GM23338 (cell line): ENCODE measurements at regions not wholly inside any gene's neighbourhood (a gene's known extent, or its start where the extent isn't known, plus 50 kb on each side); places are given as distances from the start of the nearest gene placed in this dataset.

Experiments used
- ATAC-seq: fragments of 200-7000 bp; cut with Tn5 transposase; 3 replicates; pipeline ENCODE4 v1.9.1; 2020
- DNase-seq: peaks from one replicate; pipeline ENCODE4 v3.0.0-alpha.2; 2015; ENCODE audit warnings: low spot score
- H2AFZ ChIP-seq: fragments of 200-600 bp; sonication (generic); 2 replicates; pipeline ENCODE4 v1.8.0; 2016; ENCODE audit warnings: antibody characterized with exemption, mild to moderate bottlenecking, moderate library complexity
- H3F3A ChIP-seq: fragments of 200-600 bp; sonication (generic); replicated peaks from 2 replicates; pipeline ENCODE4 v1.8.0; 2017; ENCODE audit warnings: antibody characterized with exemption, mixed run types, low read depth
- H3K27ac ChIP-seq: fragments of 200-600 bp; sonication (generic); 2 replicates; pipeline ENCODE4 v1.6.1; 2016; ENCODE audit warnings: low read depth
- H3K27me3 ChIP-seq: fragments of 200-600 bp; sonication (generic); 2 replicates; pipeline ENCODE4 v1.8.0; 2016; ENCODE audit warnings: mild to moderate bottlenecking, mixed run types, moderate library complexity; ENCODE audit not compliant: insufficient read depth
- H3K36me3 ChIP-seq: fragments of 200-600 bp; sonication (generic); 2 replicates; pipeline ENCODE4 v1.8.0; 2016; ENCODE audit warnings: mild to moderate bottlenecking; ENCODE audit not compliant: insufficient read depth
- H3K4me1 ChIP-seq: fragments of 200-600 bp; sonication (generic); 2 replicates; pipeline ENCODE4 v1.8.0; 2016; ENCODE audit warnings: mild to moderate bottlenecking, moderate library complexity; ENCODE audit not compliant: insufficient read depth
- H3K4me2 ChIP-seq: fragments of 200-600 bp; sonication (generic); 2 replicates; pipeline ENCODE4 v1.7.1; 2017; ENCODE audit warnings: mixed run types
- H3K4me3 ChIP-seq: fragments of 200-600 bp; sonication (generic); 2 replicates; pipeline ENCODE4 v1.6.1; 2016; ENCODE audit warnings: mixed run types
- H3K79me2 ChIP-seq: fragments of 200-600 bp; sonication (generic); replicated peaks from 2 replicates; pipeline ENCODE4 v1.8.0; 2017; ENCODE audit warnings: mild to moderate bottlenecking; ENCODE audit not compliant: insufficient read depth
- H3K9me2 ChIP-seq: fragments of 200-600 bp; sonication (generic); 2 replicates; pipeline ENCODE4 v1.8.0; 2017; ENCODE audit not compliant: insufficient read depth
- H4K20me1 ChIP-seq: fragments of 200-600 bp; sonication (generic); replicated peaks from 2 replicates; pipeline ENCODE4 v1.8.0; 2017; ENCODE audit warnings: mild to moderate bottlenecking; ENCODE audit not compliant: insufficient read depth
- H3K27ac Mint-ChIP-seq: 2 replicates; pipeline ENCODE4 v1.8.0; 2020; ENCODE audit warnings: inconsistent platforms, mild to moderate bottlenecking, moderate library complexity, mixed read lengths
- H3K27me3 Mint-ChIP-seq: 3 replicates; pipeline ENCODE4 v1.8.0; 2022; ENCODE audit warnings: low read depth, mild to moderate bottlenecking, moderate library complexity, mixed read lengths, inconsistent platforms; ENCODE audit not compliant: insufficient read depth, poor library complexity
- H3K36me3 Mint-ChIP-seq: 3 replicates; pipeline ENCODE4 v1.8.0; 2021; ENCODE audit warnings: low read depth, mild to moderate bottlenecking, inconsistent platforms, moderate library complexity, mixed read lengths
- H3K4me1 Mint-ChIP-seq: 3 replicates; pipeline ENCODE4 v1.8.0; 2020; ENCODE audit warnings: mild to moderate bottlenecking, inconsistent platforms, mixed read lengths
- H3K4me3 Mint-ChIP-seq: 3 replicates; pipeline ENCODE4 v1.8.0; 2021; ENCODE audit warnings: moderate library complexity, mild to moderate bottlenecking, inconsistent platforms, mixed read lengths
- H3K9me3 Mint-ChIP-seq: 3 replicates; pipeline ENCODE4 v1.8.0; 2020; ENCODE audit warnings: moderate library complexity, mild to moderate bottlenecking, inconsistent platforms, mixed read lengths
- CREB1 ChIP-seq: fragments of 250-450 bp; sonication (Bioruptor Pico); IDR thresholded peaks from 2 replicates; pipeline ENCODE4 v1.5.0; 2020; ENCODE audit warnings: low read depth, mild to moderate bottlenecking, moderate library complexity
- POLR2AphosphoS5 ChIP-seq: IDR thresholded peaks from 2 replicates; pipeline ENCODE4 v1.6.1; 2016; ENCODE audit warnings: antibody characterized with exemption, low read depth
- ZNF462 ChIP-seq: fragments of 250-450 bp; sonication (Bioruptor Pico); IDR thresholded peaks from 2 replicates; pipeline ENCODE4 v1.5.0; 2020; ENCODE audit warnings: mild to moderate bottlenecking, moderate library complexity
- TF ChIP-seq, protein P1 (sequence below), 2 experiments: fragments of 200-600 bp in 1 of 2; sonication (generic) in 1 of 2; conservative IDR thresholded peaks; 2 replicates each; pipeline versions ENCODE4 v1.5.1 to v1.6.1; 2016 to 2017; ENCODE audit warnings: antibody characterized with exemption in 2 of 2, low read depth in 2 of 2, mild to moderate bottlenecking in 2 of 2, moderate library complexity in 1 of 2
- TF ChIP-seq, protein P2 (sequence below): IDR thresholded peaks from 2 replicates; pipeline ENCODE4 v1.6.1; 2016; ENCODE audit warnings: antibody characterized with exemption

DNA sequence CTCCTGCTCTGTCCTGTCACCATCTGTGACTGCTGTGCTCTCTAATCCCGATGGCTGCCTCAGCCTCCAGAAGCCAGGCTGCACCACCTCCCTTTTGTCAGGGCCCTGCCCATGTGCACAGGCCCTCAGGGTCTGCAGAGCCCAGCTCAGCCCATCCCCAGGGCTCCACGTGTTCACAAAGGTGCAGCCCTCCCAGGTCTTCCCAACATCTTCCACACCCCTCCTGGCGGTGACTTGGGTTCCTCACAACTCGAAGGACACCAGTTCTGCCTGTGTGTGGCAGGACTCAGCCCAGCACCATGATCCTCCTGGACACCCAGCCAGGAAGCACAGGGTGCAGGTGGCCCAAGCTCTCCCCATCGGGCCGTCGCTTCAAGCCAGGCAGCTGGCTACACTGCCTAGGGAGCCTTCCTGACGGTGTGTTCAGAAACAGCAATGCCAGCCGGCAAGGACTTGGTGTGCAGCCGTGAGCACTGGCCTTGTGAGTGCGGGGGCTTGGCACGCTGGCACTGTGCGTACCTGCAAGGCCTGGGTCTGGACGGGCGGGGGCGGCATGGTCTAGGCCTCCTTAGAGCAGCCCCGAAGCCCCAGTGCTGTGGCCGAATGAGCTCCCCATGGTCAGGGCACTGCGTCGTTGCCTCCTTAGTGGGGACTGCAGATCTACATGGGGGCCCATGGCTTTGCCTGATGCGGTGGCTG is 96.1 kb downstream of the MRPL36 start:
- Histone ChIP-seq H4K20me1 (no peaks in the 10 kb centered on the region), H3K79me2 (no peaks in the 10 kb centered on the region), H3F3A (no peaks in the 10 kb centered on the region), H3K4me3 (no peak overlapping the region), H3K27ac (no peak overlapping the region), H3K27me3 (peaks cover 4% of the 10 kb centered on the region; the same call in 1 of the 2 replicates), H3K9me2 (no peaks in the 10 kb centered on the region), H3K36me3 (no peaks in the 10 kb centered on the region; the same call in 1 of the 2 replicates), H2AFZ (no peak overlapping the region), H3K4me1 (peaks cover 5% of the 10 kb centered on the region; the same call in 1 of the 2 replicates), H3K4me2 (no peak overlapping the region)
- Mint-ChIP-seq H3K4me3 (no peak overlapping the region), H3K36me3 (peaks cover 3% of the 10 kb centered on the region; the same call in 1 of the 3 replicates), H3K27me3 (peaks cover 12% of the 10 kb centered on the region), H3K4me1 (peaks cover 25% of the 10 kb centered on the region), H3K9me3 (0 out of 3 replicates have a peak, but pooled peaks cover 4% of the 10 kb centered on the region), H3K27ac (no peak overlapping the region; the same call in 1 of the 2 replicates)
- DNase-seq (peak; percentile 60), ATAC-seq (peak; percentile 64)
- no peak for TF ChIP-seq POLR2AphosphoS5
- TF ChIP-seq, protein P1, sequence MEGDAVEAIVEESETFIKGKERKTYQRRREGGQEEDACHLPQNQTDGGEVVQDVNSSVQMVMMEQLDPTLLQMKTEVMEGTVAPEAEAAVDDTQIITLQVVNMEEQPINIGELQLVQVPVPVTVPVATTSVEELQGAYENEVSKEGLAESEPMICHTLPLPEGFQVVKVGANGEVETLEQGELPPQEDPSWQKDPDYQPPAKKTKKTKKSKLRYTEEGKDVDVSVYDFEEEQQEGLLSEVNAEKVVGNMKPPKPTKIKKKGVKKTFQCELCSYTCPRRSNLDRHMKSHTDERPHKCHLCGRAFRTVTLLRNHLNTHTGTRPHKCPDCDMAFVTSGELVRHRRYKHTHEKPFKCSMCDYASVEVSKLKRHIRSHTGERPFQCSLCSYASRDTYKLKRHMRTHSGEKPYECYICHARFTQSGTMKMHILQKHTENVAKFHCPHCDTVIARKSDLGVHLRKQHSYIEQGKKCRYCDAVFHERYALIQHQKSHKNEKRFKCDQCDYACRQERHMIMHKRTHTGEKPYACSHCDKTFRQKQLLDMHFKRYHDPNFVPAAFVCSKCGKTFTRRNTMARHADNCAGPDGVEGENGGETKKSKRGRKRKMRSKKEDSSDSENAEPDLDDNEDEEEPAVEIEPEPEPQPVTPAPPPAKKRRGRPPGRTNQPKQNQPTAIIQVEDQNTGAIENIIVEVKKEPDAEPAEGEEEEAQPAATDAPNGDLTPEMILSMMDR (conservative IDR thresholded peaks at IDR 0.05; ENCODE audit: low read depth in 2 of 2) = peak; percentile 17 to 53; a peak in 2 of 4 replicates

DNA sequence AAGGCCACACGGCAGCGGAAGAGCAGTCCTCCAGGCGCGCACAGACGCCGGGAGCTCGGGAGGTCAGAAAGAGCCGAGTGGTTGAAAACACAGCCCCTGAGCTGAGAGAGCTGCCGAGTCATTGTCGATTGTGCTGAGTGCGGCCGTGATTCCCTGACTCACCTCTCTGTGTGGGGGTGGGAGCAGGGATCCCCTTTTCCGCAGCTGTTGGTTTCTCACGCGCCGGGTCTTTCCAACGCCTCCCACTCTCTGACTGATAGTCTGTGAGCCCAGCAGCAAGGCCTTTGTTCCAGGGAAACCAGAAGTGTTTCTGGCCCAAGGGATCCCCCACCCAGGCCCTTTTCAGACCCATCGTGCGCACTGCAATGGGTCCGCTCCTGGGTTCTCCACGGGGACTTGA is 97.3 kb downstream of the MRPL36 start:
- Histone ChIP-seq H3K27ac (no peak overlapping the region), H3K9me2 (no peaks in the 10 kb centered on the region), H2AFZ (peak overlapping the region; percentile 94), H3K4me3 (no peak overlapping the region), H3F3A (no peaks in the 10 kb centered on the region), H3K4me1 (peaks cover 5% of the 10 kb centered on the region; the same call in 1 of the 2 replicates), H4K20me1 (no peaks in the 10 kb centered on the region), H3K4me2 (peak overlapping the region; percentile 20; the same call in 1 of the 2 replicates), H3K27me3 (no peaks in the 10 kb centered on the region), H3K79me2 (no peaks in the 10 kb centered on the region), H3K36me3 (no peaks in the 10 kb centered on the region; the same call in 1 of the 2 replicates)
- DNase-seq (peak; percentile 64), ATAC-seq (peak; percentile 67)
- Mint-ChIP-seq H3K4me3 (no peak overlapping the region), H3K27ac (peak overlapping the region; percentile 72), H3K9me3 (0 out of 3 replicates have a peak, but pooled peaks cover 4% of the 10 kb centered on the region), H3K27me3 (peaks cover 8% of the 10 kb centered on the region), H3K4me1 (peaks cover 19% of the 10 kb centered on the region), H3K36me3 (peaks cover 3% of the 10 kb centered on the region; the same call in 1 of the 3 replicates)
- TF ChIP-seq CREB1 (CRISPR knock-in tag) = no peak

DNA sequence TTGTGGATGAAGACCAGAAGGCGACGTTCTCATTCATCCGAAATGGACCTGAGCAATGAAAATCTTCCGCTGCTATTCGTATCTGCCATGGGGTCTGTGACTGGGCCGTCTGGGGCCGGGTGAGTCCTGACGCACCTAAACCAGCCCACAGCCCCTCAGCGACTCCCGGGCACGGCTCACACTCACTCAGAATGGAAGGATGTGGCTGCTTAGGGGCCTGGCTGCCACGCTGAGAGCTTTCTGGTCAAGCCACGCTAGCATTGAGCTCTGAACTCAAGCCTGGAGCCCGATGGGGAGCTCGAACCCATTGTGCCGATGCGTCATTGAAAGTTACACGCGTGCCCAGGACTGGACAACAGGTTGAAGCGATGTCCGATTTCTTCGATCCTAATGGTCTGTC is 97.8 kb downstream of the MRPL36 start:
- no peaks in the 10 kb centered on the region; the same call in 1 of the 2 replicates for H3K36me3 ChIP-seq
- H3K27me3 ChIP-seq = no peaks in the 10 kb centered on the region
- H3K79me2 ChIP-seq = no peaks in the 10 kb centered on the region
- DNase-seq (peak; percentile 10), ATAC-seq (peak; percentile 19)
- H3K9me3 Mint-ChIP-seq = 0 out of 3 replicates have a peak, but pooled peaks cover 4% of the 10 kb centered on the region
- no peak overlapping the region for H3K27ac ChIP-seq
- peaks cover 19% of the 10 kb centered on the region for H3K4me1 Mint-ChIP-seq
- H3K36me3 Mint-ChIP-seq = peaks cover 3% of the 10 kb centered on the region; the same call in 1 of the 3 replicates
- H3K4me2 ChIP-seq = no peak overlapping the region
- H4K20me1 ChIP-seq = no peaks in the 10 kb centered on the region
- peaks cover 8% of the 10 kb centered on the region for H3K27me3 Mint-ChIP-seq
- no peak overlapping the region for H3K4me3 ChIP-seq
- peaks cover 5% of the 10 kb centered on the region; the same call in 1 of the 2 replicates for H3K4me1 ChIP-seq
- no peaks in the 10 kb centered on the region for H3K9me2 ChIP-seq
- no peaks in the 10 kb centered on the region for H3F3A ChIP-seq
- peak overlapping the region; percentile 72; the same call in 1 of the 2 replicates for H3K27ac Mint-ChIP-seq
- H2AFZ ChIP-seq = peak overlapping the region; percentile 94
- H3K4me3 Mint-ChIP-seq = no peak overlapping the region
- TF ChIP-seq, protein P2, sequence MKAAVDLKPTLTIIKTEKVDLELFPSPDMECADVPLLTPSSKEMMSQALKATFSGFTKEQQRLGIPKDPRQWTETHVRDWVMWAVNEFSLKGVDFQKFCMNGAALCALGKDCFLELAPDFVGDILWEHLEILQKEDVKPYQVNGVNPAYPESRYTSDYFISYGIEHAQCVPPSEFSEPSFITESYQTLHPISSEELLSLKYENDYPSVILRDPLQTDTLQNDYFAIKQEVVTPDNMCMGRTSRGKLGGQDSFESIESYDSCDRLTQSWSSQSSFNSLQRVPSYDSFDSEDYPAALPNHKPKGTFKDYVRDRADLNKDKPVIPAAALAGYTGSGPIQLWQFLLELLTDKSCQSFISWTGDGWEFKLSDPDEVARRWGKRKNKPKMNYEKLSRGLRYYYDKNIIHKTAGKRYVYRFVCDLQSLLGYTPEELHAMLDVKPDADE = no peak
- TF ChIP-seq POLR2AphosphoS5 (no peak), ZNF462 (CRISPR knock-in tag) (no peak)
